Thoracic aorta (tissue), 2 donors: ENCODE measurements at regions not wholly inside any gene's neighbourhood (a gene's known extent, or its start where the extent isn't known, plus 50 kb on each side); places are given as distances from the start of the nearest gene placed in this dataset.

Experiments used
- ATAC-seq: fragments of 150-250 bp; one replicate; pipeline ENCODE4 v1.8.0; 2017; ENCODE audit warnings: low read depth; ENCODE audit not compliant: insufficient number of reproducible peaks, low FRiP score
- DNase-seq: peaks from one replicate; pipeline ENCODE4 v3.0.0-alpha.2; 2020; ENCODE audit warnings: low spot score
- H3K27ac ChIP-seq, 2 donors: fragments of 200-600 bp; sonication (generic); 1 replicate in 1 of 2; 2 replicates in 1 of 2; pipeline ENCODE4 v1.5.1; 2016; ENCODE audit warnings: mild to moderate bottlenecking in 2 of 2, moderate library complexity in 2 of 2
- H3K27me3 ChIP-seq: fragments of 200-600 bp; sonication (generic); replicated peaks from 2 replicates; pipeline ENCODE4 v1.6.0; 2016; ENCODE audit warnings: mild to moderate bottlenecking; ENCODE audit not compliant: insufficient read depth
- H3K36me3 ChIP-seq: fragments of 200-600 bp; sonication (generic); one replicate; pipeline ENCODE4 v1.5.1; 2016
- H3K4me1 ChIP-seq, 2 donors: fragments of 200-600 bp; sonication (generic); 1 replicate in 1 of 2; 2 replicates in 1 of 2; pipeline versions ENCODE4 v1.5.1 to v1.6.0; 2016; ENCODE audit warnings: low read depth in 2 of 2, mild to moderate bottlenecking in 1 of 2; ENCODE audit not compliant: control insufficient read depth in 1 of 2
- H3K4me3 ChIP-seq: fragments of 200-600 bp; sonication (generic); 2 replicates; pipeline ENCODE4 v1.5.1; 2016; ENCODE audit warnings: mild to moderate bottlenecking
- H3K9me3 ChIP-seq: fragments of 200-600 bp; sonication (generic); 2 replicates; pipeline ENCODE4 v1.5.1; 2016
- TF ChIP-seq, protein P1 (sequence below): fragments of 200-600 bp; sonication (generic); IDR thresholded peaks from one replicate; pipeline ENCODE4 v1.5.1; 2019; ENCODE audit warnings: antibody characterized with exemption

DNA sequence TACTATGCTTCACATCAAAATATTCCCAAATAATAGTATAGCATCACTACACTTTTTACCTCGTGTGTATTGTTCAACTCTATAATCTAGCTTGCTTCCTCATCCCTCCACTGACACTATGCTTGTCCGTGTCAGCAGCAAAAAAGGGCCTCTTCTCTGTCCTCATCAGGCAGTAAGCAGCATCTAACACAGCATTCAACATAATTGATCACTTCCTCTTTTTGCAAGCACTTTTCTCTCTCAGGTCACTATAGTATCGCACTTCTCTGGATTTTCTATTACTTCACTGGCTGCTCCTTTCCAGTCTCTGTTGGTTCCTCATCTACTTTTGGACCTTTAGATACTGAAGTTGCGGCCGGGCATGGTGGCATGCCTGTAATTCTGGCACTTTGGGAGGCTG is 64.9 kb upstream of the ZSWIM2 start:
- TF ChIP-seq, protein P1, sequence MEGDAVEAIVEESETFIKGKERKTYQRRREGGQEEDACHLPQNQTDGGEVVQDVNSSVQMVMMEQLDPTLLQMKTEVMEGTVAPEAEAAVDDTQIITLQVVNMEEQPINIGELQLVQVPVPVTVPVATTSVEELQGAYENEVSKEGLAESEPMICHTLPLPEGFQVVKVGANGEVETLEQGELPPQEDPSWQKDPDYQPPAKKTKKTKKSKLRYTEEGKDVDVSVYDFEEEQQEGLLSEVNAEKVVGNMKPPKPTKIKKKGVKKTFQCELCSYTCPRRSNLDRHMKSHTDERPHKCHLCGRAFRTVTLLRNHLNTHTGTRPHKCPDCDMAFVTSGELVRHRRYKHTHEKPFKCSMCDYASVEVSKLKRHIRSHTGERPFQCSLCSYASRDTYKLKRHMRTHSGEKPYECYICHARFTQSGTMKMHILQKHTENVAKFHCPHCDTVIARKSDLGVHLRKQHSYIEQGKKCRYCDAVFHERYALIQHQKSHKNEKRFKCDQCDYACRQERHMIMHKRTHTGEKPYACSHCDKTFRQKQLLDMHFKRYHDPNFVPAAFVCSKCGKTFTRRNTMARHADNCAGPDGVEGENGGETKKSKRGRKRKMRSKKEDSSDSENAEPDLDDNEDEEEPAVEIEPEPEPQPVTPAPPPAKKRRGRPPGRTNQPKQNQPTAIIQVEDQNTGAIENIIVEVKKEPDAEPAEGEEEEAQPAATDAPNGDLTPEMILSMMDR, result no peak

DNA sequence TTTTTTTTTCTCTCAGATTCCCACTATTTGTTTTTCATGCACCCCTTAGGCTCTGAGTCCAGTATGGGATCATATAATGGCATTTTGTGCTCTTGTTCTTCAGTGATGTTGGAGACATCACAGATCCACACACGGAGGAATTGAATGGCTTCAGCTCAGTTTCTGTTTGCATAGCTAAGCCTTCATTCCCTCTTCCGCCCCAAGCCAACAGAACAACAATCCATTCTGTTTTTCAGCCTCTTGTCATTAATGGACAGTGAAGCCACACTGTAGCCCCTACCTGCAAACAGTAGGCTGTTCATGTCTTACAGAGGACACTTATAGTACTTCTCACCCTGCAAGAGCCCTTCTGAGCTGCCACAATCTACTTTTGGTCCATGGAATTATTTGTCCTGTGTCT is 64.0 kb upstream of the ZSWIM2 start:
- no peaks in the 10 kb centered on the region for H3K4me1 ChIP-seq
- H3K4me3 ChIP-seq, result no peak overlapping the region
- DNase-seq (no peak), ATAC-seq (no peak)
- H3K36me3 ChIP-seq, result no peaks in the 10 kb centered on the region
- no peaks in the 10 kb centered on the region for H3K9me3 ChIP-seq
- no peak overlapping the region for H3K27ac ChIP-seq
- TF ChIP-seq, protein P1, result no peak
- H3K27me3 ChIP-seq, result no peaks in the 10 kb centered on the region

More for the DNA sequence above, 64.9 kb upstream of the ZSWIM2 start:
- Histone ChIP-seq H3K4me1 (no peaks in the 10 kb centered on the region), H3K9me3 (no peaks in the 10 kb centered on the region), H3K36me3 (no peaks in the 10 kb centered on the region), H3K4me3 (no peak overlapping the region), H3K27ac (no peak overlapping the region), H3K27me3 (no peaks in the 10 kb centered on the region)
- DNase-seq, result no peak
- no peak for ATAC-seq

DNA sequence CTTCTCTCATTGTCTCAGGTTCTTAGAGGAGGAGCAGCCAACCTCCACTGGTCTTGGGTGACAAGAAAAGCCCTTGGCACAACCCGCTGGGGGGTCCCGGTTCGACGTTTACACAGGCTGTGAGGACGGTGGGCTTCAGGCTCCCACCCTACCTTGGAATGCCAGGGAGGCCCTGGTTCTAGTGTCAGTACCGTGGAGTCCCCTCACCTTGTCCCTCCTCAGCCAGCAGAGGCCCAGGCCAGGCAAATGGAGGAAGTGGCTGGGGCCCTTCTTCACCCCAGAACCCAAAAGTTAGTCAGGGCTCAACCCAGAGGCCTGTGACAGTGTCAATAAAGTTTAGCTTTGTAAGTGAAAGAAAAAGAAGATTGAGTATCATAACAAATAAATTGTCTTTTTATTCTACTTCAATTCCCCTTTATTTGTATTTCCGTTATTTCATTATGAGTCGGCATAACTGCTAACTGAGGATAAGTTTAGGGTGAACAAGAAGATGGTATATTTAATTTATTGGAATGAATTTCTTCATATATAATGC is 62.6 kb upstream of the ZSWIM2 start:
- H3K27me3 ChIP-seq, result no peaks in the 10 kb centered on the region
- no peaks in the 10 kb centered on the region for H3K36me3 ChIP-seq
- ATAC-seq (no peak), DNase-seq (no peak)
- TF ChIP-seq, protein P1, result no peak
- H3K27ac ChIP-seq, result no peak overlapping the region
- H3K4me3 ChIP-seq, result no peak overlapping the region
- no peaks in the 10 kb centered on the region for H3K4me1 ChIP-seq
- no peaks in the 10 kb centered on the region for H3K9me3 ChIP-seq

DNA sequence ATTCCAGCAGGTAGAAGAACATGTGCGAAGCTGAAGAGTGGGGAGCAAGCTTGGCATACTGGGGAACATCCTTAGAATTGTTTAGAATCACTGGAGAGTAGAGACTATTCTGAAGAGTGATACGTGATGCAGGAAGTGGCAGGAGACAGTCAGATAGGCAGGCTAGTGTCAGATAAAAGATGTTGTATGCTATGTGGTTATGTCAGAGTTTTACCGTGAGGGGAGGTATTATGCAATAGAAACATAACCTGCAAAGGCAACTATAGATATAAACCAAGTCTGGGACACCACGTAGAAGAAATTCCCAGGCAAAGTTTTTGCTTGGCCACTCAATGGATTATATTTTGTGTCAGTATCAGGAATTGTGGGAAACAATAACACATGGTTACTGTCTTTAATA is 62.0 kb upstream of the ZSWIM2 start:
- no peak overlapping the region for H3K4me3 ChIP-seq

DNA sequence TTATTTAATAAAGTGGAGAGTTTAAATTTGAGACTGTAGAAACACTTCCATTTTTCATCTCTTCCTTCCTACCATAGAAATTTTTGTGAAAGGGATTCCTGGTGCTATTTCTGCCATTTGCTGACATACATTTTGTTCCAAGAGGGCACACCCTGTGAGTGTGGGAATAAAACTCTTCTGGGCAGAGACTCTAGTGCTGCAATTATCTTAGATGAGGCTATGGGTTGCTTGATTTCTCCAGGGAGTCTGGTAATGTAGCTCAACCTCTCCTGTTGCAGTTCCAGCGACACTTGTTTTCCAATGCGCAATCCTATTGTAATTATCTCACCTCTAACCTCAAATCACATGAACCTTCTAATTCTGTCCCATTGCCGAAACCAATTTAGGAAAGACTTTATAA is 60.1 kb upstream of the ZSWIM2 start:
- no peak for ATAC-seq
- Histone ChIP-seq H3K27ac (no peak overlapping the region), H3K4me1 (no peaks in the 10 kb centered on the region), H3K36me3 (no peaks in the 10 kb centered on the region), H3K9me3 (no peaks in the 10 kb centered on the region), H3K4me3 (no peak overlapping the region), H3K27me3 (no peaks in the 10 kb centered on the region)
- TF ChIP-seq, protein P1, result no peak
- no peak for DNase-seq

More for the DNA sequence above, 62.0 kb upstream of the ZSWIM2 start:
- Histone ChIP-seq H3K27me3 (no peaks in the 10 kb centered on the region), H3K27ac (no peak overlapping the region), H3K9me3 (no peaks in the 10 kb centered on the region), H3K36me3 (no peaks in the 10 kb centered on the region), H3K4me1 (no peaks in the 10 kb centered on the region)
- TF ChIP-seq, protein P1, result no peak
- no peak for ATAC-seq
- DNase-seq, result no peak
